ENCODE measurements at regions not wholly inside any gene's neighbourhood (a gene's known extent, or its start where the extent isn't known, plus 50 kb on each side); places are given as distances from the start of the nearest gene placed in this dataset.

DNA sequence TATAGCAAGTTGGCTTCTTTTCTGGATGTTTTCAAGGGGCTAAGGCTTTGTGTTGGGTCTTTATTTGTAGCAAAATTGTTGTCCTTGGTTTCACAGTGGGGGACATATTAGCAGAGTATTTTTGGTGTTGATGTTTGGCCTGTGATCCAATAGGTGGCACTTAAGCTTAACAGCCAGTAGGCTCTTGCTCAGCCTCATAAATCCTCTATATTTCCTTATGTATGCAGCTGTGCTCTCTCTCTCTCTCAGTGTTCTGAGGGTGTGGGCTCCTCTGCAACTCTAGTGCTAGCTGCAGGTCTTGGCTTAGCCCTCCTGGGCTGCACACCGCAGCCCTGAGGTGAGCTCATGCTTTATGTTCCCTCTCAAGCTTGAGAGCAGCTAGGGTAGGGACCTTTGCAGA, 195.0 kb upstream of the GHR start:
- peak; percentile 23 for DNase-seq (ENCODE audit: low read depth)
- no peak overlapping the region for H3K4me3 ChIP-seq (ENCODE audit: low read depth, low read length)
- TF ChIP-seq, protein P1, sequence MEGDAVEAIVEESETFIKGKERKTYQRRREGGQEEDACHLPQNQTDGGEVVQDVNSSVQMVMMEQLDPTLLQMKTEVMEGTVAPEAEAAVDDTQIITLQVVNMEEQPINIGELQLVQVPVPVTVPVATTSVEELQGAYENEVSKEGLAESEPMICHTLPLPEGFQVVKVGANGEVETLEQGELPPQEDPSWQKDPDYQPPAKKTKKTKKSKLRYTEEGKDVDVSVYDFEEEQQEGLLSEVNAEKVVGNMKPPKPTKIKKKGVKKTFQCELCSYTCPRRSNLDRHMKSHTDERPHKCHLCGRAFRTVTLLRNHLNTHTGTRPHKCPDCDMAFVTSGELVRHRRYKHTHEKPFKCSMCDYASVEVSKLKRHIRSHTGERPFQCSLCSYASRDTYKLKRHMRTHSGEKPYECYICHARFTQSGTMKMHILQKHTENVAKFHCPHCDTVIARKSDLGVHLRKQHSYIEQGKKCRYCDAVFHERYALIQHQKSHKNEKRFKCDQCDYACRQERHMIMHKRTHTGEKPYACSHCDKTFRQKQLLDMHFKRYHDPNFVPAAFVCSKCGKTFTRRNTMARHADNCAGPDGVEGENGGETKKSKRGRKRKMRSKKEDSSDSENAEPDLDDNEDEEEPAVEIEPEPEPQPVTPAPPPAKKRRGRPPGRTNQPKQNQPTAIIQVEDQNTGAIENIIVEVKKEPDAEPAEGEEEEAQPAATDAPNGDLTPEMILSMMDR (IDR thresholded peaks at IDR 0.05; ENCODE audit: control insufficient read depth, extremely low read depth, insufficient read depth): peak; percentile 51

DNA sequence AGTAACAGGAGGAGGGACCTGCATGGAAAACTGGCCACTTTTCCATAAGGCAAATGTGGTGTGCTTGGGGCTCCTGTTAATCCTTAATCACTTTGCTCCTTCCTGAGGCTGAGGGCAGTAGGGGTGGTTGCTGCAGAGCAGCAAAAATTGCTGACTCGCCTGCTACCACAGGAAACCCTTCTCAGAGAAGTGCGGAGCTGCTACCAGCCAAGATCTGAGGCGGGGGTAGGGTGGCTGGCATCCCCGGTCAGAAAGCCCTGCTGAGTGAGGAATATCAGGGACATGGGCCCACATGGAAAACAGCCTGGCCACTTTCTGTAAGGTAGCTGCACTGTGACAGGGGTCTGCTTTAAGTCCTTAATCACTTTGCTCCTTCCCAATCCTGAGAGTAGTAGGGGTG, 192.4 kb upstream of the GHR start:
- TF ChIP-seq, protein P1 (IDR thresholded peaks at IDR 0.05; ENCODE audit: control insufficient read depth, extremely low read depth, insufficient read depth): no peak
- no peak overlapping the region for H3K4me3 ChIP-seq (ENCODE audit: low read depth, low read length)

DNA sequence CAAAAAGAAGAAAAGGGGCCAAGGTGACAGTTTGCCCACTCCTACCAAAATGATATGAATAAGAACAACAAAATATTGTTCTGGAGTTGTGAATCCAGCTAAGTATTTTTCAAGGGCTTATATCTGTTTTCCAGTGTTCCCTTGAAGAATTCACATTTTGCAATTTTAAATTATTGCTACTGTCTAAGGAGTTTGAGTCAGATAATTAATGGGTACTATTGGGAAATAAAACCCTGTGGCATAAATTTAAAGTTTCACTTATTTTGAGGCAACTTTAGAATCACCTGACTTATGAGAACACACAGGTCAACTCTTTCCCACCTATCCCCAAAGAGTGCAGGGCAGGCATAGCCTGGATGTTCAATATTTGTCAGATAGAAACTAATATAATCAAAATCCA, 188.0 kb upstream of the GHR start:
- no peak overlapping the region for H3K4me3 ChIP-seq (ENCODE audit: low read depth, low read length)
- no peak for DNase-seq (ENCODE audit: low read depth)
- TF ChIP-seq, protein P1 (IDR thresholded peaks at IDR 0.05; ENCODE audit: control insufficient read depth, extremely low read depth, insufficient read depth): no peak

More for the DNA sequence above, 192.4 kb upstream of the GHR start:
- DNase-seq (ENCODE audit: low read depth): no peak

DNA sequence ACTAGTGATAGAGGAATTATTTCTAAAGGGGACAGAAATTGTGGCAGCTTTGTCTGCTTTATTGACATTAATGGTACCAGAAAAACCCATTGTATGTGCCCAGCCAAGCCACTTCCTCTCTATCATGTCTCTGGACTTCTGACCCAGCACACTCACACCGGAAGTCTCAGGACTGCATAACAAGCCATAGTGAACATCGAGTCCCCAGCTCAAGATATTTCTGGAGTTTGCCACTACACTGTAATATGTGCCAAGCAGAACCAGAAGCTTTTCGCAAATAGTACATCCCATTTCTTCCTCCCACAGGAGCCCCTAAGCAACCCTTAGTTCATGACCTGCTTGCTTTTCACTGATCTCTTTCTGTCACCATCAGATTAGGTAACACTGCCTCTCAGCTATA, 187.4 kb upstream of the GHR start:
- no peak overlapping the region for H3K4me3 ChIP-seq (ENCODE audit: low read depth, low read length)
- TF ChIP-seq, protein P1 (IDR thresholded peaks at IDR 0.05; ENCODE audit: control insufficient read depth, extremely low read depth, insufficient read depth): no peak
- DNase-seq (ENCODE audit: low read depth): no peak

DNA sequence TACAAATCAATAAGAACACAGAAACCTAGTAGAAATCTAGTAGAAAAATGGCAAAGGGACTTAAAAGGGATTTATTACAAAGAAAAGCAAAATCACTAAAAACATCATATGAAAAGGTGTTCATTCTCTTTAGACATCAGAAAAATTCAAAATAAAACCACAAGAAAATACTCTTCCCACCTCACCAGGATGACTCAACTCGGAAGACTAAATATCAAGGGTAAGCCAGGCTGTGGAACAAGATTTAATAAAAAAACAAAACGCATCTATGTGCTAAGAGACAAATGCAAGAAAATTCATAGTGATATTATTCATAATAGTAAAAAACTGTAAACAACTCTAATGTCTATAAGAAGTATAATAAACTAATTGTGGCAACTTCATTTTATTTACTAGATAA, 181.6 kb upstream of the GHR start:
- DNase-seq (ENCODE audit: low read depth): no peak
- TF ChIP-seq, protein P1 (IDR thresholded peaks at IDR 0.05; ENCODE audit: control insufficient read depth, extremely low read depth, insufficient read depth): no peak
- no peak overlapping the region for H3K4me3 ChIP-seq (ENCODE audit: low read depth, low read length)

DNA sequence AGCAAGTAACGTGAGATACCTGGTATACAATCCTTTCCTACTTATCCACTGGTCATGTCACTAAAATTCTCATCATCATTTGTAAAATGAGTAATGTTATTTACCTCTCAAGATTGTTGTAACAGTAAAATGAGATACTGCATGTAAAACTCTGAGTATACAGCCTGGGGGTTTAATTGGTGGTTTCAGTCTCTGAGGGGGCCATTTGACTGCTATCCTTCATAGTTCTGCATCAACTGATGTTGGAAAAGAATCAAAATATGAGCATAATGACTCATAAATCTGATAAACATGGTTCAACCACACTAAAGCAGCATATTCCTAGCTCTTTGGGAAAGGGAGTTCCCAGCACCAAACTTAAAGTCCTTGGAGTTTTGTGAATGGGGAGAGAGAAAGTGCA, 181.0 kb upstream of the GHR start:
- no peak overlapping the region for H3K4me3 ChIP-seq (ENCODE audit: low read depth, low read length)
- TF ChIP-seq, protein P1 (IDR thresholded peaks at IDR 0.05; ENCODE audit: control insufficient read depth, extremely low read depth, insufficient read depth): no peak
- no peak for DNase-seq (ENCODE audit: low read depth)

DNA sequence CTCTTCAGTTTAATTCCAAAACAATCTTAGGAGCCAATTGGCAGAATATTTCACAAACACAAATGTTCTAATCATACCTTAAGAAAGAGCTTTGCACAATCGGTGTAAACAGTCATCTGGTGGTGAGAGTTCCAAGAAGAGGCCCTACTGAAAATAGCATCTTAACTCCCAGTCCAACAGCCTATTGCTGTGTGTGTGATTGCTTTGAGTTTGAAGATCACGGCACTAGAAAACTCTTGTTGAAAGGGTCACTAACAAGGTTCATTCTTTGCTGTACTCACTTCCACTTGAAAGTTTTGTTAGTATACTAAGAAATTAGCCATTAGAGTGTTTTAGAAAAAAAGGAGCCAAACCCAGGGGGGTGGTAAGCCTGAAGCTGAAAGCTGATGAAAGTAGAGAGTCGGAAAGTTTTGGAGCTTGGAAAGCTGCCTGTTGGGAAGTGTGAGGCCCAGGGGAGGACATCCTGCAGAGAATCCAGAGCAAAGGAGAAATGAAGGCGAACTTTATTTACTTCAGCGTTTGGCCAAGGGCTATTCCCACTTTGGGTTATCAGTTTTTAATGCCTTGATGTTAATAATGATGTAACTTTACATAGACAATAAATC, 180.3 kb upstream of the GHR start:
- no peak overlapping the region for H3K4me3 ChIP-seq (ENCODE audit: low read depth, low read length)
- DNase-seq (ENCODE audit: low read depth): no peak
- TF ChIP-seq, protein P1 (IDR thresholded peaks at IDR 0.05; ENCODE audit: control insufficient read depth, extremely low read depth, insufficient read depth): no peak
